BLaER1 treated with 17β-estradiol and CSF1 and Interleukin-3, amounts not matched to agents 10 nM and 100 nM (cell line): ENCODE measurements at regions not wholly inside any gene's neighbourhood (a gene's known extent, or its start where the extent isn't known, plus 50 kb on each side); places are given as distances from the start of the nearest gene placed in this dataset.

Experiments used
- H3K27ac ChIP-seq, 11 experiments: shearing (Covaris generic); formaldehyde crosslinking; 2 replicates each; pipeline ENCODE4 v1.8.1; 2022
- H3K27me3 ChIP-seq, 11 experiments: shearing (Covaris generic); formaldehyde crosslinking; 2 replicates each; pipeline ENCODE4 v1.8.1; 2022
- H3K36me3 ChIP-seq, 11 experiments: shearing (Covaris generic); formaldehyde crosslinking; 2 replicates each; pipeline ENCODE4 v1.8.1; 2022
- H3K4me1 ChIP-seq, 10 experiments: shearing (Covaris generic); formaldehyde crosslinking; 2 replicates each; pipeline ENCODE4 v1.8.1; 2022
- H3K4me2 ChIP-seq, 11 experiments: shearing (Covaris generic); formaldehyde crosslinking; 2 replicates each; pipeline ENCODE4 v1.8.1; 2022
- H3K4me3 ChIP-seq, 10 experiments: shearing (Covaris generic); formaldehyde crosslinking; 2 replicates each; pipeline ENCODE4 v1.8.1; 2022
- H3K9ac ChIP-seq, 11 experiments: shearing (Covaris generic); formaldehyde crosslinking; 2 replicates each; pipeline ENCODE4 v1.8.1; 2022
- H3K9me3 ChIP-seq, 11 experiments: shearing (Covaris generic); formaldehyde crosslinking; replicated peaks in 1 of 11; 2 replicates each; pipeline ENCODE4 v1.8.1; 2022
- H4K20me1 ChIP-seq, 11 experiments: shearing (Covaris generic); formaldehyde crosslinking; 2 replicates each; pipeline ENCODE4 v1.8.1; 2022
- Cebpa-rat ChIP-seq, 11 experiments: shearing (Covaris generic); IDR thresholded peaks; 2 replicates each; pipeline ENCODE4 v1.8.1; 2022

- Histone ChIP-seq H3K4me3 (no peak overlapping the region), H3K27ac (no peak overlapping the region), H3K4me1 (no peaks in the 10 kb centered on the region), H3K27me3 (peaks cover 16 to 59% (median 44%) of the 10 kb centered on the region in 11 experiments; a peak in 20 of 22 replicates), H3K36me3 (no peaks in the 10 kb centered on the region), H3K4me2 (no peak overlapping the region), H3K9ac (no peak overlapping the region), H4K20me1 (no peaks in the 10 kb centered on the region), H3K9me3 (peaks cover 18 to 35% (median 28%) of the 10 kb centered on the region in 11 experiments; a peak in 21 of 22 replicates)
- TF ChIP-seq Cebpa-rat (IDR thresholded peaks at IDR 0.05), result no peak
Measured at GRCh38 chr6:28809947-28810658, 113.7 kb downstream of the TRIM27 start.

- Histone ChIP-seq H3K4me1 (no peaks in the 10 kb centered on the region), H3K36me3 (no peaks in the 10 kb centered on the region), H4K20me1 (no peaks in the 10 kb centered on the region), H3K27me3 (peaks cover 21 to 65% (median 49%) of the 10 kb centered on the region in 11 experiments; a peak in 20 of 22 replicates), H3K9ac (no peak overlapping the region), H3K27ac (no peak overlapping the region), H3K4me3 (no peak overlapping the region), H3K9me3 (peaks cover 18 to 35% (median 28%) of the 10 kb centered on the region in 11 experiments; a peak in 21 of 22 replicates), H3K4me2 (no peak overlapping the region)
- no peak for TF ChIP-seq Cebpa-rat (IDR thresholded peaks at IDR 0.05)
Measured at GRCh38 chr6:28810659-28811053, 113.1 kb downstream of the TRIM27 start.

GRCh38 chr6:28811873-28812272, 111.9 kb downstream of the TRIM27 start:
- Histone ChIP-seq H4K20me1 (no peaks in the 10 kb centered on the region), H3K9ac (no peak overlapping the region), H3K36me3 (no peaks in the 10 kb centered on the region), H3K4me1 (no peaks in the 10 kb centered on the region), H3K27me3 (peaks cover 34 to 77% (median 62%) of the 10 kb centered on the region in 11 experiments), H3K9me3 (peaks cover 18 to 35% (median 28%) of the 10 kb centered on the region in 11 experiments; a peak in 21 of 22 replicates), H3K4me2 (no peak overlapping the region), H3K4me3 (no peak overlapping the region), H3K27ac (no peak overlapping the region)
- TF ChIP-seq Cebpa-rat (IDR thresholded peaks at IDR 0.05), result no peak

- Histone ChIP-seq H3K27me3 (peaks cover 37 to 88% (median 70%) of the 10 kb centered on the region in 11 experiments), H3K4me3 (no peak overlapping the region), H3K9ac (no peak overlapping the region), H3K4me2 (no peak overlapping the region), H3K36me3 (no peaks in the 10 kb centered on the region), H3K9me3 (peaks cover 18 to 38% (median 28%) of the 10 kb centered on the region in 11 experiments; a peak in 21 of 22 replicates), H3K4me1 (no peaks in the 10 kb centered on the region), H3K27ac (no peak overlapping the region), H4K20me1 (no peaks in the 10 kb centered on the region)
- no peak for TF ChIP-seq Cebpa-rat (IDR thresholded peaks at IDR 0.05)
Measured at GRCh38 chr6:28812778-28813569, 110.8 kb downstream of the TRIM27 start.

GRCh38 chr6:28814032-28814976, 109.5 kb downstream of the TRIM27 start:
- no peak for TF ChIP-seq Cebpa-rat (IDR thresholded peaks at IDR 0.05)
- H3K9me3 ChIP-seq, result peaks cover 18 to 36% (median 26%) of the 10 kb centered on the region in 11 experiments; a peak in 21 of 22 replicates
- no peaks in the 10 kb centered on the region for H3K4me1 ChIP-seq
- H3K36me3 ChIP-seq, result no peaks in the 10 kb centered on the region
- no peaks in the 10 kb centered on the region for H4K20me1 ChIP-seq
- H3K4me3 ChIP-seq, result no peak overlapping the region
- H3K9ac ChIP-seq, result no peak overlapping the region
- H3K27ac ChIP-seq, result no peak overlapping the region
- H3K4me2 ChIP-seq, result no peak overlapping the region
- H3K27me3 ChIP-seq, result peaks cover 37 to 84% (median 74%) of the 10 kb centered on the region in 11 experiments

GRCh38 chr6:28816339-28816908, 107.4 kb downstream of the TRIM27 start:
- no peaks in the 10 kb centered on the region for H4K20me1 ChIP-seq
- H3K4me2 ChIP-seq, result no peak overlapping the region
- H3K27me3 ChIP-seq, result peaks cover 25 to 63% (median 56%) of the 10 kb centered on the region in 11 experiments
- H3K36me3 ChIP-seq, result no peaks in the 10 kb centered on the region
- TF ChIP-seq Cebpa-rat (IDR thresholded peaks at IDR 0.05), result no peak
- H3K4me3 ChIP-seq, result no peak overlapping the region
- H3K9me3 ChIP-seq, result peaks cover 6 to 22% (median 14%) of the 10 kb centered on the region in 11 experiments; a peak in 18 of 22 replicates
- H3K27ac ChIP-seq, result no peak overlapping the region
- H3K4me1 ChIP-seq, result no peaks in the 10 kb centered on the region
- H3K9ac ChIP-seq, result no peak overlapping the region

- no peak overlapping the region for H3K4me3 ChIP-seq
- no peak overlapping the region for H3K4me2 ChIP-seq
- no peaks in the 10 kb centered on the region for H3K36me3 ChIP-seq
- H3K9ac ChIP-seq, result no peak overlapping the region
- H3K4me1 ChIP-seq, result no peaks in the 10 kb centered on the region
- TF ChIP-seq Cebpa-rat (IDR thresholded peaks at IDR 0.05), result no peak
- H3K27ac ChIP-seq, result no peak overlapping the region
- H3K9me3 ChIP-seq, result peaks cover 8 to 22% (median 16%) of the 10 kb centered on the region in 11 experiments; a peak in 19 of 22 replicates
- no peaks in the 10 kb centered on the region for H4K20me1 ChIP-seq
- H3K27me3 ChIP-seq, result peaks cover 25 to 58% (median 55%) of the 10 kb centered on the region in 11 experiments
Measured at GRCh38 chr6:28816909-28817807, 106.6 kb downstream of the TRIM27 start.

- no peak overlapping the region for H3K4me3 ChIP-seq
- H3K36me3 ChIP-seq, result no peaks in the 10 kb centered on the region
- H3K9me3 ChIP-seq, result peaks cover 12 to 22% (median 16%) of the 10 kb centered on the region in 11 experiments; a peak in 19 of 22 replicates
- H3K27me3 ChIP-seq, result peaks cover 25 to 58% (median 54%) of the 10 kb centered on the region in 11 experiments
- no peaks in the 10 kb centered on the region for H4K20me1 ChIP-seq
- H3K4me2 ChIP-seq, result no peak overlapping the region
- H3K4me1 ChIP-seq, result no peaks in the 10 kb centered on the region
- no peak for TF ChIP-seq Cebpa-rat (IDR thresholded peaks at IDR 0.05)
- H3K27ac ChIP-seq, result no peak overlapping the region
- no peak overlapping the region for H3K9ac ChIP-seq
Measured at GRCh38 chr6:28817808-28818145, 106.0 kb downstream of the TRIM27 start.
